HUDEP-2 (cell line): ENCODE measurements at regions not wholly inside any gene's neighbourhood (a gene's known extent, or its start where the extent isn't known, plus 50 kb on each side); places are given as distances from the start of the nearest gene placed in this dataset.

Experiments
- DNase-seq, 76 experiments: peaks; one replicate each; lab custom pipeline; 2025; ENCODE audit not compliant: unreplicated experiment in 76 of 76; lab: John Stamatoyannopoulos, UW

GRCh38 chr4:36704289-36704688 is 422.9 kb downstream of the DTHD1 start:
- DNase-seq, result no peak

- no peak for DNase-seq
These were observed 428.6 kb downstream of the DTHD1 start for GRCh38 chr4:36709991-36710390.

GRCh38 chr4:36712013-36712412 is 430.6 kb downstream of the DTHD1 start:
- no peak for DNase-seq

GRCh38 chr4:36716874-36717273 is 435.5 kb downstream of the DTHD1 start:
- DNase-seq, result no peak

GRCh38 chr4:36719425-36719824 is 438.0 kb downstream of the DTHD1 start:
- no peak for DNase-seq

GRCh38 chr4:36722986-36723385 is 441.6 kb downstream of the DTHD1 start:
- DNase-seq, result no peak

GRCh38 chr4:36734334-36734733 is 452.9 kb downstream of the DTHD1 start:
- DNase-seq, result no peak

GRCh38 chr4:36737691-36738090 is 456.3 kb downstream of the DTHD1 start:
- no peak for DNase-seq

- no peak for DNase-seq
These were observed 459.4 kb downstream of the DTHD1 start for GRCh38 chr4:36740796-36741310.

GRCh38 chr4:36747277-36748129 is 466.1 kb downstream of the DTHD1 start:
- DNase-seq, result no peak

GRCh38 chr4:36753048-36753447 is 471.6 kb downstream of the DTHD1 start:
- no peak for DNase-seq

GRCh38 chr4:36757580-36758311 is 476.3 kb downstream of the DTHD1 start:
- DNase-seq, result no peak

GRCh38 chr4:36758312-36759178 is 477.1 kb downstream of the DTHD1 start:
- no peak for DNase-seq

GRCh38 chr4:36761607-36762006 is 480.2 kb downstream of the DTHD1 start:
- DNase-seq, result no peak

GRCh38 chr4:36763814-36764213 is 480.7 kb upstream of the NWD2 start:
- no peak for DNase-seq

GRCh38 chr4:36767596-36767995 is 476.9 kb upstream of the NWD2 start:
- no peak for DNase-seq

GRCh38 chr4:36771411-36772153 is 473.0 kb upstream of the NWD2 start:
- DNase-seq, result no peak

- no peak for DNase-seq
These were observed 472.4 kb upstream of the NWD2 start for GRCh38 chr4:36772154-36772516.

- no peak for DNase-seq
These were observed 471.1 kb upstream of the NWD2 start for GRCh38 chr4:36773467-36773866.

GRCh38 chr4:36775544-36775943 is 469.0 kb upstream of the NWD2 start:
- no peak for DNase-seq
